ENCODE measurements at regions not wholly inside any gene's neighbourhood (a gene's known extent, or its start where the extent isn't known, plus 50 kb on each side); places are given as distances from the start of the nearest gene placed in this dataset.

DNA sequence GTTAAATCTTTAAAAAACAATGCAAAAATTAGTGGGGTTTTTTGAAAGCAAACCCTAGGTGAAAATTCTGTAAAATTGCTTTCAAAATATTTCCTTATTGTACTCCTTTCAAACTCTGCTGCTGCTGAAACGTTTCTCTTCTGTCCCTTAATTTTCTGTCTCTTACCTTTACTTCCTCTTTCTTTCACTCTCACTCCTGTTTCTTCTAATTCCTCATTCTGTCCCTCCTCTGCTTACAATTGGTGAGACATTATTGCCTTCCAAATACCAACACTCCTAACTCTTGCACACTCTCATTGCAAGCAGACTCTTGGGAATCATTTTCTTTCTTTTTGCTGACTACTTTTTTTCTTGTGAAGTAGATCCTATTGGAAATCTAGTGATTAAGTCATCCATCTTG lies 685.6 kb upstream of the SLITRK1 start:
- H3K27ac ChIP-seq (ENCODE audit: low read depth, low read length): no peak overlapping the region
- no peaks in the 10 kb centered on the region for H3K27me3 ChIP-seq (ENCODE audit: control insufficient read depth, insufficient read depth, low read length)
- POLR2A ChIA-PET: no interaction called here
- no peak for TF ChIP-seq CTCF (IDR thresholded peaks at IDR 0.05; ENCODE audit: low read depth, low read length)
- CTCF ChIA-PET: no interaction called here
- H3K4me3 ChIP-seq (ENCODE audit: low read depth, low read length): no peak overlapping the region
- DNase-seq (ENCODE audit: low read depth, low spot score): no peak
- H3K9me3 ChIP-seq (ENCODE audit: control insufficient read depth, insufficient read depth, low read length): no peaks in the 10 kb centered on the region

- H3K27ac ChIP-seq (ENCODE audit: low read depth, low read length): no peak overlapping the region
- H3K9me3 ChIP-seq (ENCODE audit: control insufficient read depth, insufficient read depth, low read length): no peaks in the 10 kb centered on the region
- POLR2A ChIA-PET: interaction anchor here (0.7 kb wide), 1 partner anchor 165 kb away, joined by 4 read pairs; no protein-coding TSS in a partner anchor
- no peak for DNase-seq (ENCODE audit: low read depth, low spot score)
- CTCF ChIA-PET: no interaction called here
- H3K4me3 ChIP-seq (ENCODE audit: low read depth, low read length): no peak overlapping the region
- no peak for TF ChIP-seq CTCF (IDR thresholded peaks at IDR 0.05; ENCODE audit: low read depth, low read length)
- no peaks in the 10 kb centered on the region for H3K27me3 ChIP-seq (ENCODE audit: control insufficient read depth, insufficient read depth, low read length)
Observed at GRCh38 chr13:84566780-84567179, 684.5 kb upstream of the SLITRK1 start.

DNA sequence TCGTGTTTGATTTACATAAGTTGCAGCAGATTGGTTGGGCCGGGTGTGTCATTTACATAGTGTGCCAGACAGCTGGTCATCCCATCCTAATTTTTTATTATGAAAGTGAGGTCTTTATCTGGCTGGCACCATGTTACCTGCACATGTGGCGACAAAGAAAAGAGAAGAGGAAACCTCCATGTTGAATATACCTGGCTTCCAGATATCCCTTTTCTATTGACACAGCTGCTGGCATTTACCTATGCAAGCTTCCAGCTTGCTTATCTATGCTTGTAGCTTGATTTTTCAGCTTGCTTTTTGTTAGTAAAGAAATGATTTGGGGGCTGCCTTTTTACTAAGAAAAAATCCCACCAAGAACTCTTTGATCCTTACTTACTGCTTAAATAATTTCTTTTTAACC lies 681.3 kb upstream of the SLITRK1 start:
- Histone ChIP-seq H3K4me3 (ENCODE audit: low read depth, low read length) (no peak overlapping the region), H3K9me3 (ENCODE audit: control insufficient read depth, insufficient read depth, low read length) (peaks cover 3% of the 10 kb centered on the region; the same call in 1 of the 2 replicates), H3K27ac (ENCODE audit: low read depth, low read length) (no peak overlapping the region), H3K27me3 (ENCODE audit: control insufficient read depth, insufficient read depth, low read length) (no peaks in the 10 kb centered on the region)
- ChIA-PET POLR2A (no interaction called here), CTCF (no interaction called here)
- TF ChIP-seq CTCF (IDR thresholded peaks at IDR 0.05; ENCODE audit: low read depth, low read length): no peak
- DNase-seq (ENCODE audit: low read depth, low spot score): no peak

GRCh38 chr13:84553227-84553626 lies 671.0 kb upstream of the SLITRK1 start:
- DNase-seq (ENCODE audit: low read depth, low spot score): no peak
- TF ChIP-seq CTCF (IDR thresholded peaks at IDR 0.05; ENCODE audit: low read depth, low read length): no peak
- no peaks in the 10 kb centered on the region for H3K27me3 ChIP-seq (ENCODE audit: control insufficient read depth, insufficient read depth, low read length)
- CTCF ChIA-PET: no interaction called here
- H3K9me3 ChIP-seq (ENCODE audit: control insufficient read depth, insufficient read depth, low read length): no peaks in the 10 kb centered on the region
- H3K27ac ChIP-seq (ENCODE audit: low read depth, low read length): no peak overlapping the region
- H3K4me3 ChIP-seq (ENCODE audit: low read depth, low read length): no peak overlapping the region
- POLR2A ChIA-PET: no interaction called here

GRCh38 chr13:84543962-84544361 lies 661.7 kb upstream of the SLITRK1 start:
- no peak for TF ChIP-seq CTCF (IDR thresholded peaks at IDR 0.05; ENCODE audit: low read depth, low read length)
- Histone ChIP-seq H3K27ac (ENCODE audit: low read depth, low read length) (no peak overlapping the region), H3K27me3 (ENCODE audit: control insufficient read depth, insufficient read depth, low read length) (no peaks in the 10 kb centered on the region), H3K4me3 (ENCODE audit: low read depth, low read length) (no peak overlapping the region), H3K9me3 (ENCODE audit: control insufficient read depth, insufficient read depth, low read length) (no peaks in the 10 kb centered on the region)
- POLR2A ChIA-PET: no interaction called here
- no peak for DNase-seq (ENCODE audit: low read depth, low spot score)
- CTCF ChIA-PET: interaction anchor here (0.5 kb wide), 1 partner anchor 193 kb away, joined by 9 read pairs; no protein-coding TSS in a partner anchor
